Activated CD8-positive, alpha-beta T cell treated with anti-CD3 and anti-CD28 coated beads for 36 hours (primary cell): ENCODE measurements at regions not wholly inside any gene's neighbourhood (a gene's known extent, or its start where the extent isn't known, plus 50 kb on each side); places are given as distances from the start of the nearest gene placed in this dataset.
"Not testable (repeated sequence)": the region's sequence is repeated elsewhere in the genome, so short reads cannot be mapped to it uniquely, and the experiment has no call there.

ENCODE experiments used
- ATAC-seq: fragments of 200-7000 bp; cut with Tn5 transposase; one replicate; pipeline ENCODE4 v1.10.0; 2021; ENCODE audit warnings: mild to moderate bottlenecking, moderate library complexity
- CTCF ChIA-PET: fragments of 350-600 bp; sonication (Branson Sonifier 250); formaldehyde crosslinking; loops from one replicate; lab custom pipeline; 2021; ENCODE audit warnings: antibody characterized with exemption; lab: Charles Lee
- POLR2A ChIA-PET: fragments of 350-600 bp; sonication (Branson Sonifier 250); formaldehyde crosslinking; loops from one replicate; lab custom pipeline; 2021; ENCODE audit warnings: antibody characterized with exemption; lab: Charles Lee
- DNase-seq: peaks from one replicate; pipeline ENCODE4 v3.0.0-alpha.2; 2020
- H3K27ac Mint-ChIP-seq: one replicate; pipeline ENCODE4 v1.8.0; 2021; ENCODE audit warnings: mild to moderate bottlenecking, mixed read lengths
- H3K27me3 Mint-ChIP-seq: one replicate; pipeline ENCODE4 v1.8.0; 2021; ENCODE audit warnings: mixed read lengths
- H3K36me3 Mint-ChIP-seq: one replicate; pipeline ENCODE4 v1.8.0; 2021; ENCODE audit warnings: low read depth, mixed read lengths
- H3K4me1 Mint-ChIP-seq: one replicate; pipeline ENCODE4 v1.8.0; 2021; ENCODE audit warnings: low read depth, mixed read lengths
- H3K4me3 Mint-ChIP-seq: one replicate; pipeline ENCODE4 v1.8.0; 2021; ENCODE audit warnings: mild to moderate bottlenecking, moderate library complexity, mixed read lengths
- H3K9me3 Mint-ChIP-seq: one replicate; pipeline ENCODE4 v1.8.0; 2021; ENCODE audit warnings: mixed read lengths
- intact Hi-C: fragments of 100-400 bp; cut with micrococcal nuclease; formaldehyde crosslinking; loops from one replicate; pipeline ENCODE4 v1.10.0; 2022
- TF ChIP-seq, protein P1 (sequence below): fragments of 200-600 bp; IDR thresholded peaks from one replicate; pipeline ENCODE4 v1.8.0; 2022; ENCODE audit warnings: antibody characterized with exemption, mild to moderate bottlenecking

DNA sequence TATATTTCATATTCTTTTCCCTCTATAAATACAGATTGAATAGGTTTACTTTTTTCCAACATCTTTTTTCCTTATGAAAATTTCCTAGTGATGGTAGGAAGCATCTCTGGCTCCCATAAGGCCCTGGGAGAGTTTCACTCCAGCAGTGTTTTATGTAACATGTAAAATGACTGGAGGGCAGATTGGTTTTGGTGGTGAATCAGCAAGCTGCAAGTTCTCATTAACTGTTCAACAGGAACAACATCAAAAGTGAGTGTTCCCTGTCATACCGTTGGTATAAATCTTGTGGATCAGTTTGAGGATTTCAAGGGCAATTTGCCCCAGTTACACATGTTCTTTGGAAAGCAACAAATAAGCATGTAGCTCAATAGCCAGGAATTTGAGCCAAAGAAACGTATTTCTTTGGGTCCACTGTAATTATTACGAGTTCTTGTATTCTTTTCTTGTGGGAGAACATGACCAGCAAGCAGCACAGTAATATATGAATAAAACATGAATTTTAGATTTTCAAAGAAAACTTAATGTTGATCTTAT is 345.7 kb downstream of the SV2B start:
- ATAC-seq = no peak
- H3K27me3 Mint-ChIP-seq = no peaks in the 10 kb centered on the region
- ChIA-PET CTCF (no interaction called here), POLR2A (no interaction called here)
- H3K36me3 Mint-ChIP-seq = peaks cover 2% of the 10 kb centered on the region
- no peak for DNase-seq
- no peak overlapping the region for H3K4me3 Mint-ChIP-seq
- intact Hi-C loops = no loop called here
- H3K27ac Mint-ChIP-seq = no peak overlapping the region
- H3K4me1 Mint-ChIP-seq = no peaks in the 10 kb centered on the region
- TF ChIP-seq, protein P1, sequence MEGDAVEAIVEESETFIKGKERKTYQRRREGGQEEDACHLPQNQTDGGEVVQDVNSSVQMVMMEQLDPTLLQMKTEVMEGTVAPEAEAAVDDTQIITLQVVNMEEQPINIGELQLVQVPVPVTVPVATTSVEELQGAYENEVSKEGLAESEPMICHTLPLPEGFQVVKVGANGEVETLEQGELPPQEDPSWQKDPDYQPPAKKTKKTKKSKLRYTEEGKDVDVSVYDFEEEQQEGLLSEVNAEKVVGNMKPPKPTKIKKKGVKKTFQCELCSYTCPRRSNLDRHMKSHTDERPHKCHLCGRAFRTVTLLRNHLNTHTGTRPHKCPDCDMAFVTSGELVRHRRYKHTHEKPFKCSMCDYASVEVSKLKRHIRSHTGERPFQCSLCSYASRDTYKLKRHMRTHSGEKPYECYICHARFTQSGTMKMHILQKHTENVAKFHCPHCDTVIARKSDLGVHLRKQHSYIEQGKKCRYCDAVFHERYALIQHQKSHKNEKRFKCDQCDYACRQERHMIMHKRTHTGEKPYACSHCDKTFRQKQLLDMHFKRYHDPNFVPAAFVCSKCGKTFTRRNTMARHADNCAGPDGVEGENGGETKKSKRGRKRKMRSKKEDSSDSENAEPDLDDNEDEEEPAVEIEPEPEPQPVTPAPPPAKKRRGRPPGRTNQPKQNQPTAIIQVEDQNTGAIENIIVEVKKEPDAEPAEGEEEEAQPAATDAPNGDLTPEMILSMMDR = no peak
- H3K9me3 Mint-ChIP-seq = peaks cover 7% of the 10 kb centered on the region

DNA sequence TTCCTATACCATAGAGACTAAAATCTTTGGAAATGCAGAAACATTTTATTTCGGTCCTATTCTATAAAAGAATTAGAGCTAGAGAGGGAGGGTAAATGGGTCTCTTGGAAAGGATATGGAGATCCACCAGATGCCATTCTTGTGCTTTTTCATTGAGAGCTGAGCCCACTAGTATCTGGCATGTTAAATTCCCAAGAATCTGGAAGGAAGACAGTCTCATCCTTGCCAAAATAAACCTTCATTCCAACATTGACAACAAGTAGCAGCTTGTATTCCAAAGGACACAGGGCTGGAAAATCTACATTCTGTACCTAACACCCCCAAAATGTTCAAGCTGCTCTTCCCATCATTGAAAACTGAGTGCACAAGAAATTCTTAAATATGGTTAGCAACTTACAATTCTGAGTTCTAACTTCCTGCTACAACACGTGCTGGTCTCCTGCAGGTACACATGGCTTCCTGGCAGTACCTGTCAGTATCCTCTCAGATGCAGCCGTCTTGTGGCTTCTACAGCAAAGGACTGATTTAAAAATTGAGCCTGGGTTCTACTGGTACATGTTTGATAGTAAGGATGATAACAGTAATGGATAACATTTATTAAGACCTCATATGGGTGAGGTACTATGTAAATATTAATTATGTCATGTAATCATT is 348.1 kb downstream of the SV2B start:
- ATAC-seq = no peak

DNA sequence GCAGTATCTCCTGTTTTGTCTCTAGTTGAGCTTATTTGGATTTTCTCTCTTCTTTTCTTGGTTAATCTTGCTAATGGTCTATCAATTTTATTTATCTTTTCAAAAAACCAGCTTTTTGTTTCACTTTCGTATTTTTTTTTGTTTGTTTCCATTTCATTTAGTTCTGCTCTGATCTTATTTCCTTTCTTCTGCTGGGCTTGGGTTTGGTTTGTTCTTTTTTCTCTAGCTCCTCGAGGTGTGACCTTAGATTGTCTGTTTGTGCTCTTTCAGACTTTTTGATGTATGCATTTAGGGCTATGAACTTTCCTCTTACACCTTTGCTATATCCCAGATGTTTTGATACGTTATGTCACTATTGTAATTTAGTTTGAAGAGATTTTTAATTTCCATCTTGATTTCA is 353.3 kb downstream of the SV2B start:
- H3K4me1 Mint-ChIP-seq, POLR2A ChIA-PET, H3K27me3 Mint-ChIP-seq, DNase-seq, ATAC-seq, CTCF ChIA-PET, intact Hi-C loops, H3K4me3 Mint-ChIP-seq, H3K36me3 Mint-ChIP-seq, H3K27ac Mint-ChIP-seq: not testable (repeated sequence)
- peaks cover 13% of the 10 kb centered on the region for H3K9me3 Mint-ChIP-seq

More for the DNA sequence above, 348.1 kb downstream of the SV2B start:
- TF ChIP-seq, protein P1 = no peak
- Mint-ChIP-seq H3K36me3 (no peaks in the 10 kb centered on the region), H3K9me3 (no peaks in the 10 kb centered on the region), H3K27ac (no peak overlapping the region), H3K4me3 (no peak overlapping the region), H3K4me1 (peaks cover under 1% of the 10 kb centered on the region), H3K27me3 (no peaks in the 10 kb centered on the region)
- DNase-seq = no peak
- intact Hi-C loops = no loop called here
- POLR2A ChIA-PET = no interaction called here
- CTCF ChIA-PET = no interaction called here

DNA sequence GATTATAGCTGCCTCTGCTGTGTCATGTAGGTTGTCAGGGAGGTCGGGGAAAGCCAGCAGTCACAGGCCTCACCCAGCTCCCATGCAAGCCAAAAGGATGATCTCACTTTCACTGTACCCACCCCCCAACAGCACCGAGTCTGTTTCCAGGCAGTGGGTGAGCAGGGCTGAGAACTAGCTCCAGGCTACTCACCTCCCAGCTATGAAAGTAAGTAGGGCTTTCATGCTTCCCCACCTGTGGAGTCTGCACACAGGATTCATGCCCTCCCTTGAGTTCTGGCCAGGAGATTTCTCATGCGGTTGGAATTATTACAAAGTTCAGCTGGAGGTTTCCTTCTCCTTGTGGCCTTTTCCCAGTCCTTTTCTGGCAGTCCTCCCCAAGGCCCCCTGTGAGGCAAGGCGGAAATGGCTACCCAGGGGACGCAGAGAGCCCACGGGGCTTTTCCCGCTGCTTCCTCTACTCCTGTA is 356.2 kb downstream of the SV2B start:
- H3K27me3 Mint-ChIP-seq = no peaks in the 10 kb centered on the region
- no peak for ATAC-seq
- DNase-seq = no peak
- ChIA-PET CTCF (no interaction called here), POLR2A (no interaction called here)
- no peak overlapping the region for H3K4me3 Mint-ChIP-seq
- intact Hi-C loops = no loop called here
- peaks cover 13% of the 10 kb centered on the region for H3K9me3 Mint-ChIP-seq
- no peak overlapping the region for H3K27ac Mint-ChIP-seq
- TF ChIP-seq, protein P1 = no peak
- peaks cover 6% of the 10 kb centered on the region for H3K4me1 Mint-ChIP-seq
- no peaks in the 10 kb centered on the region for H3K36me3 Mint-ChIP-seq

DNA sequence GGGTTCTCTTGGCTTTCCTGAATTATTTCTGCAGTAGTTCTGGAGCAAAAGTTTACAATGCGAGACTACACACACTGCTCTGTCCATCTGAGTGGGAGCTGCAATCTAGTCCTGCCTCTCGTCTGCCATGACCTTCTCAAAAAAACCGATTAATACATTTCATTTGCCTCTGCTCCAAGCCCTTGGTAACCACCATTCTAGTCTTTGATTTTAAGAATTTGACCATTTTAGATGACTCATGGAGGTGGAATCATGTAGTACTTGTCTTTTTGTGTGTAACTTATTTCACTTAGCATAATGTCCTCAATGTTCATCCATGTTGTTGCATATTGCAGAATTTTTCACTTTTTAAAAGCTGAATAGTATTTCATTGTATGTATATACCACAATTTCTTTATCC is 356.9 kb downstream of the SV2B start:
- H3K27ac Mint-ChIP-seq = no peak overlapping the region
- H3K4me3 Mint-ChIP-seq = no peak overlapping the region
- ChIA-PET CTCF (no interaction called here), POLR2A (no interaction called here)
- TF ChIP-seq, protein P1 = no peak
- no peaks in the 10 kb centered on the region for H3K36me3 Mint-ChIP-seq
- peaks cover 6% of the 10 kb centered on the region for H3K4me1 Mint-ChIP-seq
- intact Hi-C loops = no loop called here
- DNase-seq (no peak), ATAC-seq (no peak)
- peaks cover 2% of the 10 kb centered on the region for H3K27me3 Mint-ChIP-seq
- peaks cover 13% of the 10 kb centered on the region for H3K9me3 Mint-ChIP-seq
